GM21447 (cell line): ENCODE measurements at regions not wholly inside any gene's neighbourhood (a gene's known extent, or its start where the extent isn't known, plus 50 kb on each side); places are given as distances from the start of the nearest gene placed in this dataset.
"Not testable (repeated sequence)": the region's sequence is repeated elsewhere in the genome, so short reads cannot be mapped to it uniquely, and the experiment has no call there.

Experiments
- ATAC-seq: cut with Tn5 transposase; IDR thresholded peaks from one replicate; pipeline ENCODE4 v1.9.1; 2021; ENCODE audit not compliant: unreplicated experiment

DNA sequence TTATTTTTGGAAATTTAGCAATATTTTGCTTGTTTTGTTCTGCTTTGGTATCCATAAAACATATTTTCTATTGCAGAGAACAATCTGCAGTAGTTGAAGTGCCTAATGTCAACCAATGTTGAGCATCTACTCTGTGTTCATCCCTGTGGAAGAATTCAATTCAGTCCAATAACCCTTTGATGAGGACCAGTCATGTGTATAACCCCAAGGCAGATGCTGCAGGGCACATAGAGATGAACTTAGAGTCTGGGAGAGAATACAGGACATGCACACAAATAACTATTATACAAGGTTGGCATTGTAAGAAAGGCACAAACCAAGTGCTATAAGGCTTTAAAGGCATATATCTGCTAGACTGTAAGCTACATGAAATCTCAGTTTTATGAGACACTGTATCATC is 304.7 kb downstream of the LRIG3 start:
- ATAC-seq, result no peak

DNA sequence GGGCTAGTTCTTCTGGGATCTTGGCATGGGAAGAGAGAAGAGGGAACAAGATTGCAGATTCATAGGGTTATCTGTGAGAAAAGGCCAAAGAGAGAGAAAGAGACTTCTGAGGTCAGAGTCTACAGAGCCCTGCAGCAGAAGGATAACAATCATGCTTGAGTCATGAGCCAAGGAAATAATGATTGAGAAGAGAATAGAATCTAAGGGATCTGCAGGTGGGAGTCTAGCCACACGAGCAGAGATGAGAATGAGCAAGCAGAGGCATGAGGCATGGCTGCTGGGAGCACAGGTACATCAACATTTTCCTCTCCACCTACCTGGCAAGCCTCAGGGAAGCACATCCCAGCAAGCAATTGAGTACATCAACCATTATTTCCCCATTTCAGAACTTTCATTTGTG is 303.7 kb downstream of the LRIG3 start:
- ATAC-seq, result no peak

DNA sequence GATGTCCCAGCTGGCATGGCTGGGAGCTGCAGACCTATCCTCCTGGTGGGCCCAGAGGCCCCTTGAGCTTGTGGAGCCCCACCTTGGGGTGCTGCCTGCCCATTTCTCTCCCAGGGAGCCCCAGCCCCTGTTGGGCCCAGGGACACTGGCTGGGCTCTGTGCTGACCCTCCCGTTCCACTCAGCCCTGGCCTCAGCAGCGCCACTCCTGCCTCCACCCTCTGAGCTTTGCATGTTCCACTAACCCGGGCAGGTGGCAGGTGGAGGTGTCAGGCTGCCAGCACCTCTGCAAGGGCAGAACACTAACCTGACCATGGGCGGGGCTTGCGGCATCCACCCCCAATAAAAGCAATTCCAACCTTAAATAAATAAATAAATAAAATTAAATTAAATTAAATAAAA is 299.2 kb downstream of the LRIG3 start:
- no peak for ATAC-seq

DNA sequence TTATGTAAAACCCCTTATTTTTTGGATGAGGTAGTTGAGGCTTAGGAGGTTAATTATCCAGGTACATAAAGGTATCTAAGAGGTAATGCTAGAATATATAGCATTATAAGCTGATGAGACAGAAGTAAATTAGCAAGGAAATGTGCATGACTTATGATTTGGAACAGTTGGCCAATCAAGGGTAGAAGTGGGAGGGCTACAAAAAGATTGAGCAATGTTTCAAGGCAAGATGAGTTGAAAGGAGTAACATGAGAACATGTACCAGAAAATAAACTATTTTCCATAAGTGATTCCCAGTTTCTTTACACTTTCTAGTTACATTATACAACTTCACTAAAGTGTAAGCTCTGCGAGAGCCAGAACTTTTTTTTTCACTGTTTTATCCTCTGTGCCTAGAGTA is 290.9 kb downstream of the LRIG3 start:
- no peak for ATAC-seq

DNA sequence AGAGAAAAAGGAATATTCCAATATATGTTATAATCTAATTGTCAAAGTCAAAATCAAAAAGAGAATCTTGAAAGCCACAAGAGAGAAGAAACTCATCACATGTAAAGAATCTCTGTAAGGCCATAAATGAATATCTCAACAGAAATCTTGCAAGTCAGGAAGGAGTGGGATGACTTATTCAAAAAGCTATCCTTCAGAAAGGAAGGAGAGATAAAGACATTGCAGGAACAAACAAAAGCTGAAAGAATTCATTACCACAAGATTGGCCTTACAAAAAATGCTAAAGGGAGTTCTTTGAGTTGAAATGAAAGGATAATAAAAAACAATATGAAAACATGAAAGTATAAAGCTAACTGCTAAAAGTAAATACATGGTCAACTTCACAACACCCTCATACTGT is 286.8 kb downstream of the LRIG3 start:
- no peak for ATAC-seq

DNA sequence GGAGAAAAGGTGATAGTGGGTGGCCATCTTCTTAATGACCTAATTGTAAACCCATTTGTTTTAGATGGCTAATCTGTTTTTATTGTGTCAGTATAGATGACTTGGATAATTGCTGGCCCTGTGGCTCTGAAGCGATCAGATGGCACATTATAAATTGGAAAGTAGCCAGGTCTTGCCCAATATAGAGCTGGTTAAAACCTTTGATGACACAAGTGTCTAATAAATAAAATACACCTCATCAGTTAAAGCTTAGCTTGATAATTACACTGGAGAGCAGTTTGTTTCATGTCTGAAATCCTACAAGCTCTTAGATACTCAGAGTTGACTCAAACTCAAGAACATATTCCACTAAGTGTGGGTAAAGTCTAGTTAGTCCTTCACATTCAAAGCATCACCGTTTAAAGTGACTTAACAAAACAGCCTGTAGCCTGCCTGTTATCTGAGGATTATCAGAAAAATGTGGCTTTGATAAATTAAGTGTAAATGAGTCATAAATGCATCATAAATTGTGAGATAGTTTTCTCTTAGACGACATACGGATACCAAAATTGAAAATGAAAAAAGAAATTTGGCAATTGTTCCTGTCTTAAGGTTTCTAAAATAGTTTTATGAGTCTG is 280.9 kb downstream of the LRIG3 start:
- no peak for ATAC-seq

DNA sequence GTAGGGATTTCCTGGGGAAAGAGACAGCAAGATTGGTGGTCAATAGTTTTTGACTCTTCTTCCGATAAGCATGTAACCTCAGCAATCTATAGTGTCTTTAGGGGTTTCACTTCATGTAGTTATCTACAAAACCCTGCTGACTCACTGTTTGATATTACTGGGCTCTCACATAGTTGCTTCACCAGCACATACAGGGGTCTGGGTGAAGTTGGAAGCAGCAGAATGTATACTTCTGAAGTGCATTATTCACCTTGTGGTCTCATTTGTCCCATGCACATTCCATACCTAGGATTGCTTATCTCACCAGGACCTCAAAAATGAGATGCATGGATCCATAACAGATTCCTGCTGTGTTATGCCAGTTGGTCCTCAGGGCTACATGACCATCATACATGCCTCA is 280.0 kb downstream of the LRIG3 start:
- no peak for ATAC-seq

DNA sequence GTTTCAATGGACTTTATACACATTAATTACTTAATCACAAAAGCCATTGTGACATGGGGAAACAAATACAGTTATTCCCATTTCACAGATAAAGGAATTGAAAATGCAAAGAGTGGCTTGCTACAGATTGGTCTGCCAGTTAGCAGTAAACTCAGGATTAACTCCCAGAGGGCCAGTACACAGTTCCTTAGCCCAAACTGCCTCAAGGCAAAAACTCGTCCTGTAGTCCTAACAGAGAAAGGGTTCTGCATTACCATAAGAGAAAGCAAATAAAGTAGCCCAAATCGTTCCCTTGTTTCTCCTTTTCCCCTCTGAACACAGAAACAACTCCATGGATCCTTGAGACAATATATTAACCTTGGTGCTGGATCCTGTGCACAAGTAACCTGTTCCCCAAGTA is 274.4 kb downstream of the LRIG3 start:
- ATAC-seq, result no peak

DNA sequence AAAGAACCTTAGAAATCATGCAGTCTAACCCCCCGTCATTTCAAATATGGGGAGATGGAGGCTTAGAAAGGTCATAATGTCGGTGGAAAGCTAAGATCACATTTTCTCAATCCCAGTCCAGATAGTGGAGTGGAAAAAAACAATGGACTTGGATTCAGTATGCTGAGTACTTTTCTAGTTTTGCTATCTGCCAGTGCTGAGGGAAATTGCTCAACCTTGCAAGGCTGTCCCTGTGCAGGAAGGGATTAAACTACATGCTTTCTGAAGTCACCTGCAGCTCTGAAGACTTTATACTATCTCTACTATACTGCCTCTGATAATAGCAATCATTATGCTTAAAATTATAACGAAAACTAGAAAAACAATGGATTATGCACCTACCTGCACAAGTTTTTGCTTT is 272.8 kb downstream of the LRIG3 start:
- no peak for ATAC-seq

DNA sequence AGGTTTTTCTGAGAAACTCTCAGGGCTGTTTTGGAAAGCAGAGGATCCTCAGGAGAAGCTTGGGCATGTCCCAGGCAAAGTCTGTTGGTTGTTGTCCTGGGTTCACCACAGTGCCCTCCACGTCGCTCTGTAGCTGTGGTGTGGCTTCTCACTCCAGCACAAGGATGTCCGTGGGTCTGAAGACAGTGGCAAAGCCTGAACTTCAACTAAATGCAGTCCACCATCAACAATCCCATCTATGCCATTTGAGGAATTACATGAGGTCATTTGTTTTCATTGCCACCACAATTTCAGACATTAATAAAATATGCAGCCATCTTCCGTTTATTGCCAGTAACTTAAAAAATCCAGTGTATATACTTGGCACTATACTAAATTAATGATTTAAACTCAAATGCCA is 272.1 kb downstream of the LRIG3 start:
- ATAC-seq, result no peak

DNA sequence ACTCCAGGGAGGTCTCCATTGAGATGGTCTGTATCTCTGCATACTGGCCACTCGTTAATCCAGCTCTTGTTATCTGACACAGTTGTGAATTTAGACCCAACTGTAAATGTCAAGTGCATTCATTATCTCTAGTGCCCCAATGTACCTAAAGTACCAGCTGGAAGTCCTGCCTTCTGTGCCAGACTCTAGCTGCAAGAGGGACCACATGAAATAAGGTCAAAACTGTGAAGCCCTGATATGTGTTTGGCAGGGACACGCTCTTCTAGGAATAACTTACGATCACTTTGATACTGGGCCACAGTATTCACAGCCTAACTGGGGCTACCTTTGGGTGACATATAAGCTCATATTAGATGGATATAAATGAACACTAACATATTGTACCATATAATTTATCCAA is 268.5 kb downstream of the LRIG3 start:
- no peak for ATAC-seq

DNA sequence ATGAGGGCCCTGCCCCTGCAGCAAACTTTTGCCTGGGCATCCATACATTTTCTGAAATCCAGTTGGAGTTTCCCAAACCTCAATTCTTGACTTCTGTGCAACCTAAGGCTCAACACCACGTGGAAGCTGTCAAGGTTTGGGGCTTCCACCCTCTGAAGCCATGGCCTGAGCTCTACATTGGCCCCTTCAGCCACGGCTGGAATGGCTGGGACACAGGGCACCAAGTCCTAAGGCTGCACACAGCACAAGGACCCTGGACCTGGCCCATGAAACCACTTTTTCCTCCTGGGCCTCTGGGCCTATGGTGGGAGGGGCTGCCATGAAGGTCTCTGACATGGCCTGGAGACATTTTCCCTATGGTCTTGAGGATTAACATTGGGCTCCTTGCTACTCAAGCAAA is 266.3 kb downstream of the LRIG3 start:
- ATAC-seq, result no peak

DNA sequence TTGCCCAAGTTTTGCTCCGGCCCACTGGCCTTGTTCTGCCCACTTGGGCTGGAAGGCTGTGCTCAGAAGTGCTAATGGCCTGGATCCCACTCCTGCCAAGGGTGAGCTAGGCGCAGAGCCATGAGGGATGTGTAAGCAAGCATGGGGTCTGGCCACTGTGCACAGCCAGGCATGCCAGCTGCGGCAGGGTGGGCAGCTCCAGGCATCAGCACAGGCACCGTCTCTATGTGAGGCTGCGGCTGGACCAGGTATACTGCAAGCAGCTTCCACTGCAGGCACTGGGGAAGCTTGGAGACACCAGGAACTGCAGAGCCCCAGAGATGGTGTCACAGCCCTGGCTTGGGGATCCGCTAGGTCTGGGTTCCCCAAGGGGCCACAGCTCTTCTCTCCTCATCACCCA is 264.9 kb downstream of the LRIG3 start:
- ATAC-seq, result no peak

DNA sequence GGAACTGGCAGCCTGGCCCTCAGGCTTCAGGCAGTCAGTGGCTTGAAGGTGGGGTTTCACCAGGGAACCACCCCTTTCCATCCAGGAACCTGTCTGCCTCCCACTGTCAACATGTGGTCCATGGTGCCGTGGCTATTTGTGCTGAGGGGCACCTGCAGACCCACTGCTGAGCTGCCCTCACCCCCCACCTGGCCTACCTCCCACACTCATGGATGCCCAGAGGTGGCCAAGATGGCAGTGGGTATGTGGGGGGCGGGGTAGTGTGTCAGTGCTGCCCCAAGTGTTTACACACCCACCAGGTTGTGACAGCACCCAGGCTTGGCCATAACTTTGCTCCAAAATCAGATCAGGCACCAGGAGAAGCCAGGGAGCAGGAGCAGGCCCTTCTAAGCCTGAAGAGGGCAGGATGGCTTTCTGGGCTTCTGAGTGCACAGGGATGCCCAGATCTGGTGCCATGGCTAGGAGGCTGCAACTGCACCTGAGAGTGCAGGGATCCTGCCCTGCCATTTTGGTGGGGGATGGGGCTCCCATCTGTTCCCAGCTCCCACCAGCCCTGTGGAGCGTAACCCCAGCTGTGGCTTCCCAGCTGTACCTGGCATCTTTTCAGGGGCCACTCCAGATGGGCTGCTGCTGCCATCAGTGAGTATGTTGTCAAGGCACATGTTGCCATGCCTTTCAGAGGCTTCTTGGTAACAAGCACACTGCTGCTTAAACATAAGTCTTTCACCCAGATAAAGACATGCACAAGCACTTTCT is 263.9 kb downstream of the LRIG3 start:
- no peak for ATAC-seq

DNA sequence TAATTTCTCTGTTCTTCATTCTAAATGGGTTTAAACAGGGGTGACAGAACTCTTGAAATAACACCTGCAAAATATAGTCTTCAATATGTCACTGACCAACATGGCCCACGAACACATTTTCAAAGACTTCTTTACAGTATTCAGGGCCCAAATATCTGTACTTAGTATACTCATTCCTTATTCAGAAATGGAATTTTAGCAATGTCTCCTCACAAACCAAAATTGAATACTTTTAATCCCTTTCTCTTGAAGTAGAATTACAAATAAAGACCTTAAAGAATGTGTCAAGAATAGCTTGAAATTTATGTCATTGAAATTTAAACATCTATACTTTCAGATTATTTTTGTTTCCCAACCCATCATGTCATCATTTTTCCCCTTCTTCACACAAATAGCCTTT is 263.1 kb downstream of the LRIG3 start:
- no peak for ATAC-seq

DNA sequence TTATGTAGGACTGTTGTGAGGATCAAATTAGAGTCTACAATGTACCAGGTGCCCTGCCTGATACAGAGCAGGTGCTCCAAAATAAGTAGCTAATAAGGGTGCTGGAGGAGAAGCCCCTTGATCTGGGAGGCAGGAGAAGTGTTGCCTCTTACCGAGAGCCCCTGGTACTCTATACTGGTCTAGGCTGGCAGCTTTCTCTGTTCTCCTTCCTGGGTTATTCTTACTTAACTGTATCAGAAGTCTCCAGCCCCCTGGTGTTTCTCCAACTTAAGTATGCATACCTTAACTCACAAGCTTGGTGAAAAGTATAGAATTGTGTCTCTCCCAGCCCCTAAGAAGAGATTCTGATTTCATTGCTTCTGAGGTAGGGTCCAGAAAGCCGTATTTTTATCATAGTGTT is 254.9 kb downstream of the LRIG3 start:
- ATAC-seq, result no peak

DNA sequence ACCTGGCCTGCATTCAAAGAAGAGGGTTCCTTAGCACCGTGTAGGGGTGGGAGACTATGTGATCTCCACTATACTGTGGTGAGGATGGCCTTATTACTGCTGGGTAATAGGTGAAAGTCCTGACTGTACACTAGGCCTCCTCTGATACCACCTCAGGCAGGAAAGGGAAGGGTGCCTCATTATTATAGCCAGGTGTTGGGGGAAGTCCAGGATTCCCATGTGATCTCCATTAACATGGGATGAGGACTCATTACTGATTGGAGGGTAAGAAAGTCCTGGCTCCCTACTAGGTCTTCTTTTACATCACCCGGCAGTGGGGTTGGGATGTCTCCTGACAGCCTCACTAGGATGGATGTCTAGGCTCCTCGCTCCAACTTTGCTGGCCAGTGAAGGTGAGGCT is 252.1 kb downstream of the LRIG3 start:
- ATAC-seq, result no peak

DNA sequence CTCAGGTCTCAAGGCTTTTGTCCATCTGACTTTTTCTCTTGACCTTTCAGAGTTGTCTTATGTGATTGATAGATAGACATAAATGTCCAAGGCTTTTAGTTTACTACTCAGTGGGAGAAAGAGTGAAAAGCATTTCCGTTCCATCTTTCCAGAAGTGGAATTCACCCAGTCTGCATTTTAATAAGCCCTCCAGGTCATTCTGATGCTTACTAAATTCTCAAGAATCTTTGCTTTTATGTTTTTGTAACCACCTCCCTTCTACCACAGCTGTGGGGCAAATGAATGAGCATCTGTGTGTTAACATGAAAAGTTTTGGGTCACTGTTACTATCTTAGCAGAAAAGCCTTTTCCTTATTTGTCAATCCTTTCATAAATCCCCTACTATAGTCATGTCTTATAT is 251.4 kb downstream of the LRIG3 start:
- no peak for ATAC-seq

DNA sequence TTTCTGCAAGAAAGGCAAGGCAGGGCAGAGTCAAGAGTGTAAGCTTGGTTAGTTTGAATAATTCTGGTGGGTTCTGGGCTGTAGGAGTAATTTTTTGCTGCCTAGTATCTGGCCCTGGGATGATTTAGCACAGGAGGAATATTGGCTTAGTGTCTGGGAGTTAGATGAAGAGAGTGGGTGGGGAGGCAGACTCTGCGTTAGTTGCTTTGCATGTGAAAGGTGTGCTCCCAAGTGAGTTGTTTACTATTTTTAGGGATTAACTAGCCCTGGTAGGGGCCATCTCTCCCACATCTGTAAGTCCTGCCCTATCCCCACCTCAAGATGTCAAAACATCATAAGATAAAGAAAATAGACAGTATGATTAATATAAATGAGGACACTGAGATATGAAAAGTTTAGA is 249.7 kb downstream of the LRIG3 start:
- ATAC-seq, result no peak

DNA sequence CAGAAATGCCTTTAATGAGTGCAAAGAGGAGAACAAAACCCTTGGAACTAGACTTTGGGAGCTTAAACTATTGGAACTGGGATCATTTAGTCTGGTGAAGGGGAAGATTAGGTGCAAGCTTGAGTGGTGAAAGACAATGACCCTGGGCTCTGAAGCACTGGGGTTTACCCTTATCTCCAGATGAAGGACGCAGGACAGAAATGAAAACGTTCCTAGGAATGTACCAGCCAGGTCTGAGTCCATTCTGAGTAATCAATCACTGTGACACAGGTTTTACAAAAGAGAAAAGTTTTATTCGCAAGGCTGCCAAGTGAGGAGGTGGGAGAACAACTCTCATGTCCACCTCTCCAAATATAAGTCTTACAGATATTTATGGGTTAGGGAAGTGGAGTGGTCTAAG is 249.1 kb downstream of the LRIG3 start:
- ATAC-seq, result no peak

DNA sequence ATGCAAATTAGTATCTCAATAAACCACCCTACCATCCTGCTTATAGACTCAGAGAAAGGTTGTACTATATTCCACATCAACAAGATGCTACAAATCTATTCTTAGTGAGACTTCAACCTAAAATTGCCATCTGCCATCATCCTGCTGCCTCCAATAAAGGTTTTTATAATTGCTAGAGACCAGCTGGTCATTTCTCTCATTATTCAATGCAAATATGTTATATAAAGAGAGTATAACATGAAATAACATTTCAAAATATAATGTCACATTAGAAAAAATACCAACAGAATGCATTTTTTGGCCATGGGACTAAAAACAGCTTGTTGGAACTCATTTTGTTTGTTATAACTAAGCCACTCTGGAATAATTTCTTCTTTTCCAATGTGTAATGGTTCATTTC is 247.3 kb downstream of the LRIG3 start:
- ATAC-seq, result no peak

DNA sequence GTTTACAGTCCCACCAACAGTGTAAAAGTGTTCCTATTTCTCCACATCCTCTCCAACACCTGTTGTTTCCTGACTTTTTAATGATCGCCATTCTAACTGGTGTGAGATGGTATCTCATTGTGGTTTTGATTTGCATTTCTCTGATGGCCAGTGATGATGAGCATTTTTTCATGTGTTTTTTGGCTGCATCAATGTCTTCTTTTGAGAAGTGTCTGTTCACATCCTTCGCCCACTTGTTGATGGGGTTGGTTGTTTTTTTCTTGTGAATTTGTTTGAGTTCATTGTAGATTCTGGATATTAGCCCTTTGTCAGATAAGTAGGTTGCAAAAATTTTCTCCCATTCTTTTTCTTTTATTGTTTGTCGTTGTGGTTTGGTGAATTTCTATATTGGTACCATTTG is 242.5 kb downstream of the LRIG3 start:
- ATAC-seq, result not testable (repeated sequence)

DNA sequence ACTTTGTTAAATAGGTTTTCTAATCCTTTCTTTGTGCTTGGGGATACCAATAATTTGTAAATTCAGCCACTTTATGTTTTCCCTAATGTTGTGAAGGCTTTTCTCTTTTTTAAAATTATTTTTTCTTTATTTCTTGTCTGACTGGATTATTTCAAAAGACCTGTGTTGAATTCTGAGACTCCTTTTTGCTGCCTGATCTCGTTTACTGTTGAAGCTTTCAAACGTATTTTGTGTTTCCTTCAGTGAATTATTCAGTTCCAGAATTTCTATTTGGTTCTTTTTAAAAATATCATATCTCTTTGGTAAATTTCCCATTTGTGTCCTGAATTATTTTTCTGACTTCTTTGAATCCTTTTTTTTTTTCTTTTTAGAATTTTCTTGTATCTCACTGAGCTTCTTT is 241.6 kb downstream of the LRIG3 start:
- ATAC-seq, result no peak
